ENCODE measurements at regions not wholly inside any gene's neighbourhood (a gene's known extent, or its start where the extent isn't known, plus 50 kb on each side); places are given as distances from the start of the nearest gene placed in this dataset.

DNA sequence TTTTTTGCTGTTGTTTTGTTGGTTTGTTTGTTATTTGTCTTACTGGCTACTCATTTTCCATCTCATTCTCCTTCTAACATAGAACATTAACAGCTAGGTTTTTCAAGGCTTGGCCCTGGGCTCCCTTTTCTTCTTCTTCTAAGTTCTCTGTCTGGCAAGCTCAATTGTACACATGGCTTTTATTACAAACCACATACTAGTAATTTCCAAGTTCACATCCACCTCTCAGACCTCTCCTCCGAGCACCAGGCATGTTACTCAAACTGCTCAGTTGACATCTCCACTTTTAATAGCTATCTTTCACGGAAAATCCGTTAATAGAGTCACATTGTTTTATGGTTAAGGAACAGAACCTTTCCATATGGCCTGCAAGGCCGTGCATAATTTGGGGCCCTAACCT lies 736.9 kb upstream of the ADAMTS5 start:
- no peak overlapping the region for H3K4me3 Mint-ChIP-seq
- ATAC-seq (ENCODE audit: low read depth) (no peak), DNase-seq (no peak)
- no peaks in the 10 kb centered on the region for H3K4me1 Mint-ChIP-seq
- TF ChIP-seq, protein P1, sequence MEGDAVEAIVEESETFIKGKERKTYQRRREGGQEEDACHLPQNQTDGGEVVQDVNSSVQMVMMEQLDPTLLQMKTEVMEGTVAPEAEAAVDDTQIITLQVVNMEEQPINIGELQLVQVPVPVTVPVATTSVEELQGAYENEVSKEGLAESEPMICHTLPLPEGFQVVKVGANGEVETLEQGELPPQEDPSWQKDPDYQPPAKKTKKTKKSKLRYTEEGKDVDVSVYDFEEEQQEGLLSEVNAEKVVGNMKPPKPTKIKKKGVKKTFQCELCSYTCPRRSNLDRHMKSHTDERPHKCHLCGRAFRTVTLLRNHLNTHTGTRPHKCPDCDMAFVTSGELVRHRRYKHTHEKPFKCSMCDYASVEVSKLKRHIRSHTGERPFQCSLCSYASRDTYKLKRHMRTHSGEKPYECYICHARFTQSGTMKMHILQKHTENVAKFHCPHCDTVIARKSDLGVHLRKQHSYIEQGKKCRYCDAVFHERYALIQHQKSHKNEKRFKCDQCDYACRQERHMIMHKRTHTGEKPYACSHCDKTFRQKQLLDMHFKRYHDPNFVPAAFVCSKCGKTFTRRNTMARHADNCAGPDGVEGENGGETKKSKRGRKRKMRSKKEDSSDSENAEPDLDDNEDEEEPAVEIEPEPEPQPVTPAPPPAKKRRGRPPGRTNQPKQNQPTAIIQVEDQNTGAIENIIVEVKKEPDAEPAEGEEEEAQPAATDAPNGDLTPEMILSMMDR (IDR thresholded peaks at IDR 0.05) = no peak
- ChIA-PET POLR2A (no interaction called here), CTCF (interaction anchor here (0.6 kb wide), 1 partner anchor 249 kb away, joined by 3 read pairs; no protein-coding TSS in a partner anchor)
- no peak overlapping the region for H3K27ac Mint-ChIP-seq
- intact Hi-C loops (cut with micrococcal nuclease) = loop anchor here (5.0 kb wide), 2 partner anchors 1044 to 1821 kb away; no protein-coding TSS in a partner anchor
- H3K36me3 Mint-ChIP-seq (ENCODE audit: low read depth) = no peaks in the 10 kb centered on the region
- no peaks in the 10 kb centered on the region for H3K27me3 Mint-ChIP-seq
- peaks cover 6% of the 10 kb centered on the region for H3K9me3 Mint-ChIP-seq

DNA sequence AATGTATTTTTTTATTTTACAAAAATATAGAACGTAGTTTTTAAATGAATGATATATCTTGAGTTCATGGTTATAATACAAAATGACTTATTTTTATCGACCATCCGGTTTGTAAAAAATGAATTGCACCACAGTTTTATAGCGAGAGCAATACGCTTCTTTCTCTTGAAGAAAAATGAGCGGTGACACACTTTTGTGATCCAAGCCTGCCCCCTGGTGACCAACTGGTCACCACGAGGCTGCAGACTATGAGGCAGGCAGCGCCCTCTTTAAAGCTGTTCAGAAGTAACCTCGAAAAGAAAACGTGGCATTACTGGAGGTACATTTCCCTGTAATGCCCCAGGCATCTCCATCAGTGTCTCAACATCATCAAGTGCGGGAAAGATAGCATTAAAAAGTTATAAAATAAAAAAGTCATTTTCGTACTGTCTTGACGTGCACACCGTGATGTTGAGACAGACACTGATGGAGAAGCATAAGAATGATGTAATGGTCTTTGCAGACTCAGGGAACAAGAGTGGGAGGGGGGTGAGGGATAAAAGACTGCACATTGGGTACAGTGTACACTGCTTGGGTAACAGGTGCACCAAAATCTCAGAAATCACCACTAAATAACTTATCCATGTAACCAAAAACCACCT lies 734.2 kb upstream of the ADAMTS5 start:
- H3K4me1 Mint-ChIP-seq = no peaks in the 10 kb centered on the region
- no peak overlapping the region for H3K4me3 Mint-ChIP-seq
- no peaks in the 10 kb centered on the region for H3K27me3 Mint-ChIP-seq
- no peak overlapping the region for H3K27ac Mint-ChIP-seq
- H3K9me3 Mint-ChIP-seq = peaks cover 3% of the 10 kb centered on the region
- no peaks in the 10 kb centered on the region for H3K36me3 Mint-ChIP-seq (ENCODE audit: low read depth)
- TF ChIP-seq, protein P1 (IDR thresholded peaks at IDR 0.05) = no peak
- POLR2A ChIA-PET = no interaction called here
- intact Hi-C loops (cut with micrococcal nuclease) = loop anchor here (5.0 kb wide), 2 partner anchors 1046 to 1819 kb away; no protein-coding TSS in a partner anchor
- DNase-seq (no peak), ATAC-seq (ENCODE audit: low read depth) (no peak)
- CTCF ChIA-PET = interaction anchor here (0.9 kb wide), 2 partner anchors 1044 kb away, joined by 4 to 5 read pairs; no protein-coding TSS in a partner anchor

DNA sequence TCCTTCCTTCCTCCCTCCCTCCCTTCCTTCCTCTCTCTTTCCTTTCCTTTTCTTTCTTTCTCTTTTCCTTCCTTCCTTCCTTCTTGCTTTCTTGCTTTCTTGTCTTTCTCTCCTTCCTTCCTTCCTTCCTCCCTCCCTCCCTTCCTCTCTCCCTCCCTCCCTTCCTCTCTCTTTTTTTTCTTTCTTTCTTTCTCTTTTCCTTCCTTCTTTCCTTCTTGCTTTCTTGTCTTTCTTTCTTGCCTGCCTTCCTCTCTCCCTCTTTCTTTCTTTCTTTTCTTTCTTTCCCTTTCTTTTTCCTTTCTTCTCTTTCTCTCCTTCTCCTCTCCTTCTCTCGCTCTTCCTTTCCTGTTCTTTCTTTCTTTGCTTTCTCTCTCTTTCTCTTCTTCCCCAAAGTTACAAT lies 728.4 kb upstream of the ADAMTS5 start:
- TF ChIP-seq, protein P1 (IDR thresholded peaks at IDR 0.05) = no peak
- H3K27me3 Mint-ChIP-seq = no peaks in the 10 kb centered on the region
- H3K4me3 Mint-ChIP-seq = no peak overlapping the region
- ChIA-PET POLR2A (no interaction called here), CTCF (no interaction called here)
- H3K27ac Mint-ChIP-seq = no peak overlapping the region
- H3K36me3 Mint-ChIP-seq (ENCODE audit: low read depth) = no peaks in the 10 kb centered on the region
- H3K4me1 Mint-ChIP-seq = no peaks in the 10 kb centered on the region
- no peak for DNase-seq
- ATAC-seq (ENCODE audit: low read depth) = no peak
- intact Hi-C loops (cut with micrococcal nuclease) = no loop called here
- H3K9me3 Mint-ChIP-seq = no peaks in the 10 kb centered on the region

DNA sequence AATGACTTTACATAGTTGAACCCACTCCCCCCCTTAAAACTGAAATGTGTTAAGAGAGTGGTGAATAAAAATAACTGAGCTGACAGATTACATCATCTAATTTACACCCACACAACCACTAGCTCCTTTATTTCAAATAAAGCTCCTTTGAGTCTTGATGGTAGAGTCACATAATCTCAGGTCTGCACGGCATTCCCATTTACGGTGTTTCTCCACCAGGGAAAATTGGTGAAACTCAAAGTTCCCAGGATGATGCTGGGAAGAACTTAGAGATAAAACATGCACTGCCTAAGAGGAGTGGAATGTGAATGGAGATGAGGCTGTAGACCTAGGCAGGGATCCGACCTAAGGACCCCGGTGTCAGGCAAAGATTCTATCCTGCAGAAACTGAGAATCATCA lies 727.8 kb upstream of the ADAMTS5 start:
- no peaks in the 10 kb centered on the region for H3K27me3 Mint-ChIP-seq

DNA sequence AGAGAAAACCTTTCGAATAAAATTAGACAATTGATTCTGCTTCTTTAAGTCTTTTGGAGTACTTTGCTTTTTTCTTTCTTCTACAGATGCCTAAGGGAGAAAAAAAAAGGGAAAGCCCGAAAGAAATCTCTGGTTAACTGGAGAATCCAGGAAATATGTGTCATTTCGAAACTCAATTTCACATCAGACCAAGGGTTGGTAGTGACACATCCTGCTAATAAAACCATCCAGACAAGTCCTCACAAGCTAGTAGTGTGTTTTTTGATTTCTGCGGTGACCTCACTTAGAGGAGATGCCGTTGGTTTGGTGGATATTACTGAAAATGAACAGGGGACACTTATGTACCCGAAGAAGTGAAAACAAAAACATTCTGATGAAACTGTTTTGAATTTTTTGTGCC lies 726.5 kb upstream of the ADAMTS5 start:
- H3K27me3 Mint-ChIP-seq = no peaks in the 10 kb centered on the region
- no peak overlapping the region for H3K4me3 Mint-ChIP-seq
- no peak for ATAC-seq (ENCODE audit: low read depth)
- no peak overlapping the region for H3K27ac Mint-ChIP-seq
- TF ChIP-seq, protein P1 (IDR thresholded peaks at IDR 0.05) = no peak
- peaks cover 3% of the 10 kb centered on the region for H3K9me3 Mint-ChIP-seq
- no peak for DNase-seq
- no peaks in the 10 kb centered on the region for H3K36me3 Mint-ChIP-seq (ENCODE audit: low read depth)
- intact Hi-C loops (cut with micrococcal nuclease) = no loop called here
- H3K4me1 Mint-ChIP-seq = no peaks in the 10 kb centered on the region
- ChIA-PET POLR2A (no interaction called here), CTCF (no interaction called here)

More for the DNA sequence above, 727.8 kb upstream of the ADAMTS5 start:
- TF ChIP-seq, protein P1 (IDR thresholded peaks at IDR 0.05) = no peak
- intact Hi-C loops (cut with micrococcal nuclease) = no loop called here
- no peaks in the 10 kb centered on the region for H3K9me3 Mint-ChIP-seq
- H3K4me3 Mint-ChIP-seq = no peak overlapping the region
- no peak overlapping the region for H3K27ac Mint-ChIP-seq
- DNase-seq (no peak), ATAC-seq (ENCODE audit: low read depth) (no peak)
- POLR2A ChIA-PET = no interaction called here
- CTCF ChIA-PET = no interaction called here
- H3K4me1 Mint-ChIP-seq = no peaks in the 10 kb centered on the region
- no peaks in the 10 kb centered on the region for H3K36me3 Mint-ChIP-seq (ENCODE audit: low read depth)

Measured in activated B cell treated with CpG ODN at 0.5 μM for 24 hours (primary cell).